ENCODE measurements at regions not wholly inside any gene's neighbourhood (a gene's known extent, or its start where the extent isn't known, plus 50 kb on each side); places are given as distances from the start of the nearest gene placed in this dataset.

DNA sequence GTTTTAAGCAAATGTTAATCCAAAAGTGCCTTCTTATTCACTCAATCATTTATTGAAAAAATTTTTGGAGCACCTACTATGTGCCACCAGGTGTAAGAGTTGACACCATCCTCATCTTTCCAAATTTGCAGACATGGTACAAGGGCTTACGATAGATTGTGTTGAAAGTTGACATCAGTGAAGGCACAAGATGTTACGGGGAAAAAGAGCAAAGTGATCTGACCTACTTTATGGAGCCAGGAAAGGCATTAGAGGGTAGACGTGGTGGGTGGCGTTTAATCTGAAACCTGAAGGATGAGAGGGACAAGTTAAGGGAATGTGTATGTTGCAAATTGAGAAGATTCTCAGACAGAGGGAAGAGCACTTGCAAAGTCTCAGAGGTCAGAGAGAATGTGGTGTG, 167.8 kb upstream of the HAND2 start:
- H3K27ac ChIP-seq (ENCODE audit: insufficient read length, low read depth, low read length), result no peak overlapping the region
- Mint-ChIP-seq H3K36me3 (ENCODE audit: insufficient read depth in 1 of 3, low read depth in 3 of 3) (no peaks in the 10 kb centered on the region), H3K9me3 (no peaks in the 10 kb centered on the region), H3K4me1 (peaks cover 7 to 12% of the 10 kb centered on the region in 2 experiments), H3K27ac (no peak overlapping the region), H3K4me3 (no peak overlapping the region), H3K27me3 (ENCODE audit: low read depth) (no peaks in the 10 kb centered on the region)
- H3K27me3 ChIP-seq (ENCODE audit: insufficient read depth, low read length), result no peaks in the 10 kb centered on the region
- no peak overlapping the region for H3K18ac ChIP-seq (ENCODE audit: insufficient read length, low read depth, low read length)
- no peak overlapping the region for H3K4me2 ChIP-seq (ENCODE audit: insufficient read depth, insufficient read length, low read length)
- H4K91ac ChIP-seq (ENCODE audit: insufficient read length, low read depth, low read length), result no peak overlapping the region
- no peak overlapping the region for H2BK12ac ChIP-seq (ENCODE audit: insufficient read length, low read depth, low read length)
- no peaks in the 10 kb centered on the region for H3K23me2 ChIP-seq (ENCODE audit: insufficient read length, low read depth, low read length, poor library complexity, severe bottlenecking)
- no peak overlapping the region for H3K56ac ChIP-seq (ENCODE audit: insufficient read length, low read depth, low read length)
- no peak overlapping the region for H2BK20ac ChIP-seq (ENCODE audit: low read depth, low read length, poor library complexity, severe bottlenecking)
- no peak overlapping the region for H2AFZ ChIP-seq (ENCODE audit: low read length)
- no peak overlapping the region for H4K5ac ChIP-seq (ENCODE audit: insufficient read length, low read depth, low read length)
- no peak overlapping the region for H3K14ac ChIP-seq (ENCODE audit: insufficient read depth, low read length)
- no peak for TF ChIP-seq CTCF (conservative IDR thresholded peaks at IDR 0.05)
- no peak overlapping the region for H4K8ac ChIP-seq (replicated peaks; ENCODE audit: insufficient read length, low read depth, low read length)
- WGBS (ENCODE audit: extremely low coverage, insufficient read length, low lambda C conversion rate), result no CpG with 5 or more reads among the region's 4 CpGs
- H2BK15ac ChIP-seq (ENCODE audit: low read depth, low read length), result no peak overlapping the region
- H2BK5ac ChIP-seq (ENCODE audit: insufficient read length, low read length), result no peak overlapping the region
- H4K20me1 ChIP-seq (ENCODE audit: control insufficient read depth, insufficient read depth, insufficient read length), result no peaks in the 10 kb centered on the region
- H3K9me3 ChIP-seq (ENCODE audit: control insufficient read depth, low read depth, low read length), result no peaks in the 10 kb centered on the region
- no peak for DNase-seq
- no peaks in the 10 kb centered on the region for H3K79me2 ChIP-seq (ENCODE audit: insufficient read depth, low read length)
- no peak overlapping the region for H3T11ph ChIP-seq (ENCODE audit: low read length)
- no peak overlapping the region for H3K23ac ChIP-seq (ENCODE audit: insufficient read length, low read depth, low read length)
- H3K4me1 ChIP-seq (ENCODE audit: insufficient read depth, low read length), result no peaks in the 10 kb centered on the region
- H3K4ac ChIP-seq (ENCODE audit: low read depth, low read length), result no peak overlapping the region
- no peaks in the 10 kb centered on the region for H3K79me1 ChIP-seq (ENCODE audit: insufficient read depth, low read depth, low read length, poor library complexity, severe bottlenecking)
- H3K9ac ChIP-seq (ENCODE audit: extremely low read depth, insufficient read length, low read length), result no peak overlapping the region
- no peak overlapping the region for H2BK120ac ChIP-seq (ENCODE audit: low read depth, low read length, poor library complexity, severe bottlenecking)
- no peak overlapping the region for H2AK5ac ChIP-seq (ENCODE audit: insufficient read length, low read length)
